HG03460 (cell line): ENCODE measurements at regions not wholly inside any gene's neighbourhood (a gene's known extent, or its start where the extent isn't known, plus 50 kb on each side); places are given as distances from the start of the nearest gene placed in this dataset.

Source experiments
- ATAC-seq: cut with Tn5 transposase; IDR thresholded peaks from one replicate; pipeline ENCODE4 v1.9.1; 2021; ENCODE audit not compliant: unreplicated experiment

- ATAC-seq = no peak
Observed at GRCh38 chr1:88186911-88187310, 497.2 kb upstream of the PKN2 start.

GRCh38 chr1:88188038-88188437, 496.0 kb upstream of the PKN2 start:
- no peak for ATAC-seq

- no peak for ATAC-seq
Observed at GRCh38 chr1:88189525-88189924, 494.5 kb upstream of the PKN2 start.

- peak; percentile 94 for ATAC-seq
Observed at GRCh38 chr1:88191917-88192316, 492.2 kb upstream of the PKN2 start.

GRCh38 chr1:88194542-88194941, 489.5 kb upstream of the PKN2 start:
- no peak for ATAC-seq

- no peak for ATAC-seq
Observed at GRCh38 chr1:88200545-88200944, 483.5 kb upstream of the PKN2 start.

- ATAC-seq = no peak
Observed at GRCh38 chr1:88204111-88204510, 480.0 kb upstream of the PKN2 start.

- ATAC-seq = no peak
Observed at GRCh38 chr1:88204612-88205167, 479.4 kb upstream of the PKN2 start.

- no peak for ATAC-seq
Observed at GRCh38 chr1:88208389-88208788, 475.7 kb upstream of the PKN2 start.

- no peak for ATAC-seq
Observed at GRCh38 chr1:88210103-88210787, 473.8 kb upstream of the PKN2 start.

- no peak for ATAC-seq
Observed at GRCh38 chr1:88216441-88216840, 467.6 kb upstream of the PKN2 start.

- no peak for ATAC-seq
Observed at GRCh38 chr1:88217386-88217785, 466.7 kb upstream of the PKN2 start.

- no peak for ATAC-seq
Observed at GRCh38 chr1:88219521-88219920, 464.6 kb upstream of the PKN2 start.

GRCh38 chr1:88221411-88221810, 462.7 kb upstream of the PKN2 start:
- ATAC-seq = no peak

GRCh38 chr1:88224906-88225305, 459.2 kb upstream of the PKN2 start:
- no peak for ATAC-seq

GRCh38 chr1:88228114-88228513, 456.0 kb upstream of the PKN2 start:
- ATAC-seq = no peak

GRCh38 chr1:88230126-88230525, 453.9 kb upstream of the PKN2 start:
- no peak for ATAC-seq

GRCh38 chr1:88237058-88237457, 447.0 kb upstream of the PKN2 start:
- ATAC-seq = no peak

GRCh38 chr1:88239205-88239604, 444.9 kb upstream of the PKN2 start:
- ATAC-seq = no peak

- no peak for ATAC-seq
Observed at GRCh38 chr1:88247666-88248065, 436.4 kb upstream of the PKN2 start.

- no peak for ATAC-seq
Observed at GRCh38 chr1:88250915-88251314, 433.2 kb upstream of the PKN2 start.

GRCh38 chr1:88252745-88253144, 431.3 kb upstream of the PKN2 start:
- no peak for ATAC-seq

GRCh38 chr1:88265606-88266005, 418.5 kb upstream of the PKN2 start:
- ATAC-seq = no peak
